Thyroid gland (tissue), 4 donors: ENCODE measurements at regions not wholly inside any gene's neighbourhood (a gene's known extent, or its start where the extent isn't known, plus 50 kb on each side); places are given as distances from the start of the nearest gene placed in this dataset.

ENCODE experiments used
- POLR2A ChIP-seq, 2 donors: fragments of 450-650 bp; IDR thresholded peaks; one replicate each; pipeline ENCODE4 v1.6.1; 2017; ENCODE audit warnings: antibody characterized with exemption in 2 of 2, mild to moderate bottlenecking in 2 of 2, moderate library complexity in 1 of 2
- TF ChIP-seq, protein P1 (sequence below), 6 experiments: fragments of 200-600 bp in 3 of 6; fragments of 450-650 bp in 3 of 6; sonication (generic) in 3 of 6; IDR thresholded peaks; one replicate each; pipeline ENCODE4 v1.5.1; 2016 to 2019; ENCODE audit warnings: antibody characterized with exemption in 6 of 6, mild to moderate bottlenecking in 2 of 6, inconsistent platforms in 1 of 6, moderate library complexity in 1 of 6

DNA sequence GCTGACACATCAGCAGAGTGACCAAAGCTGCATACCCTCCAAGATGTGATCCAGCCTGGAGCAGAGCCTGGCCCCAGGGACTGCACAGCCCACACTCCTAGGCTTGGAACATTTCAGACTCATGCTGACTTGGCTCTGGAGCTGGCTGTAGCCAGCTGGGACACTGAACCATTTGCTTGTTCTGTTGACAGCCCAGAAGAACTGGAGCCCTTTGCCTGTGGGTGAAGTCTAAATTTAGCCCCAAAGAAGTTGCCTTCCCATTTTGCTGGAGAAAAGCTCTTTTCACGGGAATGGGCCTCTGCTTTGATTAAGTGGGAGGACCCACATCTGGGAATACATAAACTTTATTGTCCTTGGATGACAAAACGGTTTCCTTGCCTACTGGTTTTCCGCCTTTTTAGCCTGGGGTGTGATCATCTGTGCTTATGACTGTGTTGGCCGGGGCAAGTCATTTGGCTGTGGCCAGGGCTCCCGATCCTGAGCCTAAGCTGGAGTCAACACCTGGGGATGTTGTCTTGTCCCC lies 186.2 kb upstream of the BMPER start:
- TF ChIP-seq, protein P1, sequence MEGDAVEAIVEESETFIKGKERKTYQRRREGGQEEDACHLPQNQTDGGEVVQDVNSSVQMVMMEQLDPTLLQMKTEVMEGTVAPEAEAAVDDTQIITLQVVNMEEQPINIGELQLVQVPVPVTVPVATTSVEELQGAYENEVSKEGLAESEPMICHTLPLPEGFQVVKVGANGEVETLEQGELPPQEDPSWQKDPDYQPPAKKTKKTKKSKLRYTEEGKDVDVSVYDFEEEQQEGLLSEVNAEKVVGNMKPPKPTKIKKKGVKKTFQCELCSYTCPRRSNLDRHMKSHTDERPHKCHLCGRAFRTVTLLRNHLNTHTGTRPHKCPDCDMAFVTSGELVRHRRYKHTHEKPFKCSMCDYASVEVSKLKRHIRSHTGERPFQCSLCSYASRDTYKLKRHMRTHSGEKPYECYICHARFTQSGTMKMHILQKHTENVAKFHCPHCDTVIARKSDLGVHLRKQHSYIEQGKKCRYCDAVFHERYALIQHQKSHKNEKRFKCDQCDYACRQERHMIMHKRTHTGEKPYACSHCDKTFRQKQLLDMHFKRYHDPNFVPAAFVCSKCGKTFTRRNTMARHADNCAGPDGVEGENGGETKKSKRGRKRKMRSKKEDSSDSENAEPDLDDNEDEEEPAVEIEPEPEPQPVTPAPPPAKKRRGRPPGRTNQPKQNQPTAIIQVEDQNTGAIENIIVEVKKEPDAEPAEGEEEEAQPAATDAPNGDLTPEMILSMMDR (IDR thresholded peaks at IDR 0.05): no peak
- no peak for TF ChIP-seq POLR2A (IDR thresholded peaks at IDR 0.05)
